ENCODE measurements at regions not wholly inside any gene's neighbourhood (a gene's known extent, or its start where the extent isn't known, plus 50 kb on each side); places are given as distances from the start of the nearest gene placed in this dataset.

GRCh38 chr9:88051138-88051537, 76.8 kb upstream of the CDK20 start:
- H3K4me3 ChIP-seq (ENCODE audit: insufficient read length, low read depth): no peak overlapping the region
- DNase-seq (ENCODE audit: low read depth, low spot score): no peak
- no peaks in the 10 kb centered on the region for H3K9me3 ChIP-seq (ENCODE audit: insufficient read depth, low read length)
- peaks cover 3% of the 10 kb centered on the region for H3K27me3 ChIP-seq (ENCODE audit: insufficient read depth, insufficient read length)
- TF ChIP-seq YY1 (IDR thresholded peaks at IDR 0.05; ENCODE audit: insufficient read depth, insufficient read length) (no peak), ZNF274 (IDR thresholded peaks at IDR 0.05; ENCODE audit: low read depth, low read length) (no peak), SUZ12 (IDR thresholded peaks at IDR 0.05; ENCODE audit: extremely low read depth, insufficient read depth, insufficient read length) (no peak)
- H3K9ac ChIP-seq (ENCODE audit: insufficient read length, low read depth): no peak overlapping the region
- peaks cover 10% of the 10 kb centered on the region for H3K4me1 ChIP-seq (ENCODE audit: insufficient read depth, insufficient read length)
- no peaks in the 10 kb centered on the region for H3K36me3 ChIP-seq (ENCODE audit: insufficient read depth, insufficient read length, low read length)

GRCh38 chr9:88049677-88050307, 75.5 kb upstream of the CDK20 start:
- Histone ChIP-seq H3K9ac (ENCODE audit: insufficient read length, low read depth) (no peak overlapping the region), H3K4me1 (ENCODE audit: insufficient read depth, insufficient read length) (peaks cover 9% of the 10 kb centered on the region), H3K36me3 (ENCODE audit: insufficient read depth, insufficient read length, low read length) (no peaks in the 10 kb centered on the region), H3K27me3 (ENCODE audit: insufficient read depth, insufficient read length) (peaks cover 3% of the 10 kb centered on the region), H3K4me3 (ENCODE audit: insufficient read length, low read depth) (no peak overlapping the region), H3K9me3 (ENCODE audit: insufficient read depth, low read length) (peaks cover 5% of the 10 kb centered on the region)
- DNase-seq (ENCODE audit: low read depth, low spot score): no peak
- TF ChIP-seq ZNF274 (IDR thresholded peaks at IDR 0.05; ENCODE audit: low read depth, low read length): no peak
- TF ChIP-seq YY1 (IDR thresholded peaks at IDR 0.05; ENCODE audit: insufficient read depth, insufficient read length): no peak
- no peak for TF ChIP-seq SUZ12 (IDR thresholded peaks at IDR 0.05; ENCODE audit: extremely low read depth, insufficient read depth, insufficient read length)

GRCh38 chr9:88046542-88046941, 72.2 kb upstream of the CDK20 start:
- no peak overlapping the region for H3K9ac ChIP-seq (ENCODE audit: insufficient read length, low read depth)
- H3K4me3 ChIP-seq (ENCODE audit: insufficient read length, low read depth): no peak overlapping the region
- H3K9me3 ChIP-seq (ENCODE audit: insufficient read depth, low read length): peaks cover 27% of the 10 kb centered on the region
- no peak for DNase-seq (ENCODE audit: low read depth, low spot score)
- no peaks in the 10 kb centered on the region for H3K36me3 ChIP-seq (ENCODE audit: insufficient read depth, insufficient read length, low read length)
- no peak for TF ChIP-seq ZNF274 (IDR thresholded peaks at IDR 0.05; ENCODE audit: low read depth, low read length)
- no peak for TF ChIP-seq SUZ12 (IDR thresholded peaks at IDR 0.05; ENCODE audit: extremely low read depth, insufficient read depth, insufficient read length)
- TF ChIP-seq YY1 (IDR thresholded peaks at IDR 0.05; ENCODE audit: insufficient read depth, insufficient read length): no peak
- peaks cover 3% of the 10 kb centered on the region for H3K4me1 ChIP-seq (ENCODE audit: insufficient read depth, insufficient read length)
- H3K27me3 ChIP-seq (ENCODE audit: insufficient read depth, insufficient read length): no peaks in the 10 kb centered on the region

GRCh38 chr9:88045686-88046085, 71.4 kb upstream of the CDK20 start:
- DNase-seq (ENCODE audit: low read depth, low spot score): peak; percentile 38
- no peaks in the 10 kb centered on the region for H3K4me1 ChIP-seq (ENCODE audit: insufficient read depth, insufficient read length)
- no peaks in the 10 kb centered on the region for H3K36me3 ChIP-seq (ENCODE audit: insufficient read depth, insufficient read length, low read length)
- TF ChIP-seq YY1 (IDR thresholded peaks at IDR 0.05; ENCODE audit: insufficient read depth, insufficient read length) (no peak), SUZ12 (IDR thresholded peaks at IDR 0.05; ENCODE audit: extremely low read depth, insufficient read depth, insufficient read length) (no peak), ZNF274 (IDR thresholded peaks at IDR 0.05; ENCODE audit: low read depth, low read length) (no peak)
- H3K27me3 ChIP-seq (ENCODE audit: insufficient read depth, insufficient read length): no peaks in the 10 kb centered on the region
- no peak overlapping the region for H3K4me3 ChIP-seq (ENCODE audit: insufficient read length, low read depth)
- peaks cover 27% of the 10 kb centered on the region for H3K9me3 ChIP-seq (ENCODE audit: insufficient read depth, low read length)
- H3K9ac ChIP-seq (ENCODE audit: insufficient read length, low read depth): no peak overlapping the region

GRCh38 chr9:88044200-88044599, 69.9 kb upstream of the CDK20 start:
- TF ChIP-seq ZNF274 (IDR thresholded peaks at IDR 0.05; ENCODE audit: low read depth, low read length): no peak
- no peak for TF ChIP-seq SUZ12 (IDR thresholded peaks at IDR 0.05; ENCODE audit: extremely low read depth, insufficient read depth, insufficient read length)
- no peak for TF ChIP-seq YY1 (IDR thresholded peaks at IDR 0.05; ENCODE audit: insufficient read depth, insufficient read length)
- Histone ChIP-seq H3K36me3 (ENCODE audit: insufficient read depth, insufficient read length, low read length) (no peaks in the 10 kb centered on the region), H3K27me3 (ENCODE audit: insufficient read depth, insufficient read length) (no peaks in the 10 kb centered on the region), H3K9ac (ENCODE audit: insufficient read length, low read depth) (no peak overlapping the region), H3K4me3 (ENCODE audit: insufficient read length, low read depth) (no peak overlapping the region), H3K4me1 (ENCODE audit: insufficient read depth, insufficient read length) (no peaks in the 10 kb centered on the region), H3K9me3 (ENCODE audit: insufficient read depth, low read length) (peaks cover 32% of the 10 kb centered on the region)
- DNase-seq (ENCODE audit: low read depth, low spot score): no peak

GRCh38 chr9:88043647-88044046, 69.3 kb upstream of the CDK20 start:
- Histone ChIP-seq H3K36me3 (ENCODE audit: insufficient read depth, insufficient read length, low read length) (no peaks in the 10 kb centered on the region), H3K4me3 (ENCODE audit: insufficient read length, low read depth) (no peak overlapping the region), H3K4me1 (ENCODE audit: insufficient read depth, insufficient read length) (no peaks in the 10 kb centered on the region), H3K9ac (ENCODE audit: insufficient read length, low read depth) (no peak overlapping the region), H3K9me3 (ENCODE audit: insufficient read depth, low read length) (peaks cover 38% of the 10 kb centered on the region), H3K27me3 (ENCODE audit: insufficient read depth, insufficient read length) (no peaks in the 10 kb centered on the region)
- DNase-seq (ENCODE audit: low read depth, low spot score): no peak
- no peak for TF ChIP-seq YY1 (IDR thresholded peaks at IDR 0.05; ENCODE audit: insufficient read depth, insufficient read length)
- no peak for TF ChIP-seq ZNF274 (IDR thresholded peaks at IDR 0.05; ENCODE audit: low read depth, low read length)
- TF ChIP-seq SUZ12 (IDR thresholded peaks at IDR 0.05; ENCODE audit: extremely low read depth, insufficient read depth, insufficient read length): no peak

GRCh38 chr9:88041447-88041846, 67.1 kb upstream of the CDK20 start:
- Histone ChIP-seq H3K4me3 (ENCODE audit: insufficient read length, low read depth) (no peak overlapping the region), H3K27me3 (ENCODE audit: insufficient read depth, insufficient read length) (no peaks in the 10 kb centered on the region), H3K36me3 (ENCODE audit: insufficient read depth, insufficient read length, low read length) (no peaks in the 10 kb centered on the region), H3K9ac (ENCODE audit: insufficient read length, low read depth) (no peak overlapping the region), H3K4me1 (ENCODE audit: insufficient read depth, insufficient read length) (no peaks in the 10 kb centered on the region), H3K9me3 (ENCODE audit: insufficient read depth, low read length) (peaks cover 60% of the 10 kb centered on the region)
- no peak for DNase-seq (ENCODE audit: low read depth, low spot score)
- TF ChIP-seq YY1 (IDR thresholded peaks at IDR 0.05; ENCODE audit: insufficient read depth, insufficient read length): no peak
- TF ChIP-seq ZNF274 (IDR thresholded peaks at IDR 0.05; ENCODE audit: low read depth, low read length): no peak
- no peak for TF ChIP-seq SUZ12 (IDR thresholded peaks at IDR 0.05; ENCODE audit: extremely low read depth, insufficient read depth, insufficient read length)

Data from NT2/D1 (cell line).